NOMO-1 (cell line): ENCODE measurements at regions not wholly inside any gene's neighbourhood (a gene's known extent, or its start where the extent isn't known, plus 50 kb on each side); places are given as distances from the start of the nearest gene placed in this dataset.

Source experiments
- DNase-seq, 2 experiments: peaks; one replicate each; lab custom pipeline; 2025; ENCODE audit not compliant: unreplicated experiment in 2 of 2; lab: John Stamatoyannopoulos, UW

GRCh38 chr12:126762150-126762549, 1504.8 kb upstream of the TMEM132C start:
- peak in 1 of 2 experiments; percentile 2 for DNase-seq

- no peak for DNase-seq
Measured at GRCh38 chr12:126763359-126763758, 1503.6 kb upstream of the TMEM132C start.

GRCh38 chr12:126767334-126767733, 1499.6 kb upstream of the TMEM132C start:
- DNase-seq = no peak

- DNase-seq = no peak
Measured at GRCh38 chr12:126768517-126768916, 1498.5 kb upstream of the TMEM132C start.

GRCh38 chr12:126770188-126770587, 1496.8 kb upstream of the TMEM132C start:
- DNase-seq = no peak

GRCh38 chr12:126772171-126772864, 1494.7 kb upstream of the TMEM132C start:
- DNase-seq = peak in 1 of 2 experiments; percentile 50

- DNase-seq = no peak
Measured at GRCh38 chr12:126773012-126773411, 1494.0 kb upstream of the TMEM132C start.

- DNase-seq = no peak
Measured at GRCh38 chr12:126773491-126773890, 1493.5 kb upstream of the TMEM132C start.

GRCh38 chr12:126776026-126776655, 1490.8 kb upstream of the TMEM132C start:
- no peak for DNase-seq

- DNase-seq = no peak
Measured at GRCh38 chr12:126780343-126780742, 1486.6 kb upstream of the TMEM132C start.

GRCh38 chr12:126781593-126781992, 1485.4 kb upstream of the TMEM132C start:
- no peak for DNase-seq

GRCh38 chr12:126782083-126782482, 1484.9 kb upstream of the TMEM132C start:
- no peak for DNase-seq

- DNase-seq = peak in 1 of 2 experiments; percentile 0
Measured at GRCh38 chr12:126784328-126784921, 1482.5 kb upstream of the TMEM132C start.

GRCh38 chr12:126789963-126790362, 1477.0 kb upstream of the TMEM132C start:
- DNase-seq = no peak

GRCh38 chr12:126791122-126791521, 1475.8 kb upstream of the TMEM132C start:
- DNase-seq = no peak

- DNase-seq = no peak
Measured at GRCh38 chr12:126792411-126792810, 1474.6 kb upstream of the TMEM132C start.

GRCh38 chr12:126797525-126797924, 1469.4 kb upstream of the TMEM132C start:
- DNase-seq = no peak

GRCh38 chr12:126798449-126798848, 1468.5 kb upstream of the TMEM132C start:
- DNase-seq = no peak

GRCh38 chr12:126807312-126807865, 1459.6 kb upstream of the TMEM132C start:
- no peak for DNase-seq

- DNase-seq = no peak
Measured at GRCh38 chr12:126811391-126811790, 1455.6 kb upstream of the TMEM132C start.

- no peak for DNase-seq
Measured at GRCh38 chr12:126819554-126819953, 1447.4 kb upstream of the TMEM132C start.
